ENCODE measurements at regions not wholly inside any gene's neighbourhood (a gene's known extent, or its start where the extent isn't known, plus 50 kb on each side); places are given as distances from the start of the nearest gene placed in this dataset.

GRCh38 chr4:45079616-45080015, 353.3 kb upstream of the GNPDA2 start:
- H3K27me3 ChIP-seq, result no peaks in the 10 kb centered on the region
- H3K4me1 ChIP-seq, result no peaks in the 10 kb centered on the region
- no peak overlapping the region for H3K4me3 ChIP-seq
- no peak for TF ChIP-seq POLR2A (IDR thresholded peaks at IDR 0.05)
- no peaks in the 10 kb centered on the region for H3K36me3 ChIP-seq
- H3K27ac ChIP-seq, result no peak overlapping the region
- intact Hi-C loops (cut with DNase I; ENCODE audit: low total_unique reads), result no loop called here
- WGBS, 5 donors, result 60 to 77% (median 71%) methylated on average over 1 of the region's 1 CpG
- DNase-seq, result no peak
- H3K9me3 ChIP-seq, result no peaks in the 10 kb centered on the region

GRCh38 chr4:45078201-45078600, 351.8 kb upstream of the GNPDA2 start:
- no peaks in the 10 kb centered on the region for H3K9me3 ChIP-seq
- intact Hi-C loops (cut with DNase I; ENCODE audit: low total_unique reads), result no loop called here
- no peaks in the 10 kb centered on the region for H3K27me3 ChIP-seq
- no peak overlapping the region for H3K27ac ChIP-seq
- no peaks in the 10 kb centered on the region for H3K36me3 ChIP-seq
- H3K4me3 ChIP-seq, result no peak overlapping the region
- no peak for TF ChIP-seq POLR2A (IDR thresholded peaks at IDR 0.05)
- no peak for TF ChIP-seq POLR2AphosphoS5 (IDR thresholded peaks at IDR 0.05)
- no peak for TF ChIP-seq CTCF (IDR thresholded peaks at IDR 0.05)
- no peak for TF ChIP-seq EP300 (IDR thresholded peaks at IDR 0.05)
- no peak for DNase-seq
- no peaks in the 10 kb centered on the region for H3K4me1 ChIP-seq

GRCh38 chr4:45072981-45073380, 346.6 kb upstream of the GNPDA2 start:
- WGBS, 5 donors, result 61 to 78% (median 71%) methylated on average over 3 of the region's 3 CpGs
- no peak for DNase-seq
- Histone ChIP-seq H3K36me3 (no peaks in the 10 kb centered on the region), H3K27me3 (no peaks in the 10 kb centered on the region), H3K4me1 (no peaks in the 10 kb centered on the region), H3K9me3 (no peaks in the 10 kb centered on the region), H3K27ac (no peak overlapping the region), H3K4me3 (no peak overlapping the region)
- intact Hi-C loops (cut with DNase I; ENCODE audit: low total_unique reads), result no loop called here
- TF ChIP-seq CTCF (IDR thresholded peaks at IDR 0.05) (no peak), EP300 (IDR thresholded peaks at IDR 0.05) (no peak), POLR2AphosphoS5 (IDR thresholded peaks at IDR 0.05) (no peak)

- H3K27me3 ChIP-seq, result no peaks in the 10 kb centered on the region
- WGBS, 5 donors, result 76 to 86% (median 78%) methylated on average over 7 of the region's 7 CpGs
- intact Hi-C loops (cut with DNase I; ENCODE audit: low total_unique reads), result no loop called here
Measured at GRCh38 chr4:45064741-45065140, 338.4 kb upstream of the GNPDA2 start.

GRCh38 chr4:45063696-45064095, 337.3 kb upstream of the GNPDA2 start:
- Histone ChIP-seq H3K4me3 (no peak overlapping the region), H3K36me3 (no peaks in the 10 kb centered on the region), H3K27ac (no peak overlapping the region), H3K27me3 (no peaks in the 10 kb centered on the region), H3K9me3 (no peaks in the 10 kb centered on the region), H3K4me1 (peaks cover 0 to 10% (median 0%) of the 10 kb centered on the region in 4 donors)
- 10 to 50% (median 23%) methylated on average over 1 of the region's 1 CpG for WGBS, 5 donors
- TF ChIP-seq POLR2AphosphoS5 (IDR thresholded peaks at IDR 0.05), result no peak
- no peak for TF ChIP-seq CTCF (IDR thresholded peaks at IDR 0.05)
- TF ChIP-seq POLR2A (IDR thresholded peaks at IDR 0.05), result no peak
- TF ChIP-seq EP300 (IDR thresholded peaks at IDR 0.05), result no peak
- DNase-seq, result peak in 1 of 2 donors; percentile 72
- intact Hi-C loops (cut with DNase I; ENCODE audit: low total_unique reads), result no loop called here

More at GRCh38 chr4:45064741-45065140, 338.4 kb upstream of the GNPDA2 start:
- Histone ChIP-seq H3K27ac (no peak overlapping the region), H3K36me3 (no peaks in the 10 kb centered on the region), H3K4me3 (no peak overlapping the region), H3K4me1 (peaks cover 0 to 10% (median 0%) of the 10 kb centered on the region in 4 donors), H3K9me3 (no peaks in the 10 kb centered on the region)
- no peak for TF ChIP-seq EP300 (IDR thresholded peaks at IDR 0.05)
- no peak for TF ChIP-seq POLR2AphosphoS5 (IDR thresholded peaks at IDR 0.05)
- no peak for TF ChIP-seq POLR2A (IDR thresholded peaks at IDR 0.05)
- TF ChIP-seq CTCF (IDR thresholded peaks at IDR 0.05), result no peak
- DNase-seq, result no peak

Data from stomach (tissue), 8 donors.